C4-2B (cell line): ENCODE measurements at regions not wholly inside any gene's neighbourhood (a gene's known extent, or its start where the extent isn't known, plus 50 kb on each side); places are given as distances from the start of the nearest gene placed in this dataset.

Experiments
- H3K27ac ChIP-seq: fragments of 450-650 bp; 2 replicates; pipeline ENCODE4 v1.5.1; 2017
- CTCF ChIP-seq: fragments of 450-650 bp; conservative IDR thresholded peaks from 2 replicates; pipeline ENCODE4 v1.5.1; 2017; ENCODE audit warnings: mild to moderate bottlenecking
- ZFX ChIP-seq: fragments of 450-650 bp; IDR thresholded peaks from 2 replicates; pipeline ENCODE4 v1.6.1; 2017

DNA sequence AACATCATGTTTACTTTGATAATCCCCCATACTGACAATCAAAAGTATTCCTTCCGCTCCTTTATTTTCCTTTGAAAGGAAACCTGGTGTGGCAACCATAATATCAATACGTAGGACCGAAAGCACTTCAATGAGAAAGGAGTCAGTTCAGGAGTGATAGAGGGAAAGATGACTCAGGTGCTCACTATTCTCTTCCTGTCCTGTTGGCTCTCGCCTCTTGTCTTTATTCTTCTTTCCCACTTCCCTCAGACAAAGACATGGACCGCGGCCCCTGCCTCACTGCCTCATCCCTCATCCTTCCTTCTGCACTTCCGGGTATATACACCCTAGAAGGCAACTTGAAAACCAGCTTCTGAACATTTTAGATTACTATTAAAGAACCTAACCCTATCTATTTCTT is 49.8 kb upstream of the TNIP3 start:
- TF ChIP-seq CTCF (no peak), ZFX (no peak)
- no peak overlapping the region for H3K27ac ChIP-seq
